Heart left ventricle (tissue), 16 donors: ENCODE measurements at regions not wholly inside any gene's neighbourhood (a gene's known extent, or its start where the extent isn't known, plus 50 kb on each side); places are given as distances from the start of the nearest gene placed in this dataset.

Experiments used
- ATAC-seq, 4 donors: fragments of 200-7000 bp; cut with Tn5 transposase; one replicate each; pipeline ENCODE4 v1.9.1; 2020 to 2022; ENCODE audit warnings: moderate library complexity in 4 of 4, mild to moderate bottlenecking in 3 of 4, moderate number of reproducible peaks in 1 of 4
- DNase-seq, 5 donors: peaks; one replicate each; pipeline ENCODE4 v3.0.0-alpha.2; 2020
- H3K27ac ChIP-seq, 12 donors: fragments of 200-600 bp; sonication (generic) in 4 of 12; one replicate each; pipeline versions ENCODE4 v1.5.0 to v1.8.0; 2016 to 2022; ENCODE audit warnings: mild to moderate bottlenecking in 2 of 12
- H3K27me3 ChIP-seq, 9 donors: fragments of 200-600 bp; sonication (generic) in 2 of 9; one replicate each; pipeline versions ENCODE4 v1.5.1 to v1.8.0; 2016 to 2022; ENCODE audit warnings: mild to moderate bottlenecking in 3 of 9
- H3K36me3 ChIP-seq, 9 donors: fragments of 200-600 bp; sonication (generic) in 2 of 9; one replicate each; pipeline versions ENCODE4 v1.5.0 to v1.8.0; 2018 to 2022; ENCODE audit warnings: mild to moderate bottlenecking in 2 of 9
- H3K4me1 ChIP-seq, 12 donors: fragments of 200-600 bp; sonication (generic) in 4 of 12; one replicate each; pipeline versions ENCODE4 v1.5.0 to v1.8.0; 2016 to 2022; ENCODE audit warnings: mild to moderate bottlenecking in 3 of 12
- H3K4me3 ChIP-seq, 12 donors: fragments of 200-600 bp; sonication (generic) in 4 of 12; one replicate each; pipeline versions ENCODE4 v1.5.0 to v1.8.0; 2017 to 2022; ENCODE audit warnings: mild to moderate bottlenecking in 9 of 12, moderate library complexity in 4 of 12
- H3K9me3 ChIP-seq, 12 donors: fragments of 200-600 bp; sonication (generic) in 4 of 12; one replicate each; pipeline versions ENCODE4 v1.5.0 to v1.8.0; 2016 to 2022; ENCODE audit warnings: mild to moderate bottlenecking in 1 of 12
- POLR2A ChIP-seq, 2 donors: fragments of 450-650 bp; IDR thresholded peaks; one replicate each; pipeline ENCODE4 v1.6.1; 2017; ENCODE audit warnings: antibody characterized with exemption in 2 of 2, mild to moderate bottlenecking in 2 of 2, moderate library complexity in 2 of 2
- WGBS, 4 donors: extraction: QIAGEN DNeasy Blood & Tissue Kit in 2 of 4; methylation state at CpG; one replicate each; pipeline versions ENCODE4 v1.1.5 to v1.1.7; 2013 to 2018; 5-methylcytosine and 5-hydroxymethylcytosine counted together
- intact Hi-C, 10 donors: fragments of 100-400 bp; cut with DNase I; formaldehyde crosslinking; loops; one replicate each; pipeline versions ENCODE4 v1.11.1 to v1.14.2; 2022
- TF ChIP-seq, protein P1 (sequence below), 12 donors: fragments of 200-600 bp; sonication (generic) in 4 of 12; IDR thresholded peaks; one replicate each; pipeline versions ENCODE4 v1.5.0 to v1.8.0; 2018 to 2022; ENCODE audit warnings: antibody characterized with exemption in 12 of 12, mild to moderate bottlenecking in 5 of 12
- donor health status: ischemic (EF 13 %, LVEDD 7.1; RV severe dilation, severe dysfunction).
- donor health status: healthy with polysubstance abuse.
- donor health status: DM: no; HTN: yes; CAD: no.
- donor health status: DM: no; HTN: no; CAD: no.
- donor health status: ischemic (EF 25% LVEDD 6.9; RV normal size, moderate dysfunction).
- donor health status: ischemic (EF 25% LVEDD 5.7; RV mildly dilated, moderate dysfunction).
- donor health status: healthy.
- donor health status: DM: yes; HTN: yes; CAD: no.
- donor health status: ischemic (EF 35%, LVEDD 5.7; RV mildly dilated, moderate dysfunction).
- donor health status: nonischemic (EF 11% LVEDD 7.7; RV severe dilation, severe dysfunction).
- donor health status: DM: yes; HTN: yes; CAD: no.
- donor health status: PGD.
- donor health status: ischemic (EF 29% LVEDD 5.4; RV normal size, mild dysfunction).
- donor health status: nonischemic (EF 23%, LVEDD 6.1; RV moderate dilation, normal function).

DNA sequence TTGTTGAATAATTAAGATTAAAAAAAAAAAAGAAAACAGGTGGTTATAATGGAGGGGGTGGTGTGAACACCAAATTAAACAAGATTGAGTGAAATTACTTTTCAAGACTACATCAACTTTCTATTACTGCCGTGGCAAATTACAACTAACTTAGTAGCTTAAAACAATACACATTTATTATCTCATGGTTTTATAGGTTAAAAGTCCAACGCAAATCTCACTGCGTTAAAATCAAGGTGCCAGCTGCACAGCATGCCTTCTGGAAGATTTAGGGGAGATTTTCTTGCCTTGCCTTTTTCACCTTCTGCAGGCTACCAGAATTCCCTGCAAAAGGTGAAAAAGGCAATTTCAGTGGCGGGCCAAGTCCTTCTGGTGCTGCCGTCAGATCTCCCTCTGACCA lies 58.5 kb downstream of the ATXN3L start:
- 87 to 98% (median 95%) methylated on average over 5 of the region's 5 CpGs for WGBS, 4 donors
- H3K27ac ChIP-seq = no peak overlapping the region
- H3K4me1 ChIP-seq = peaks cover 0 to 5% (median 0%) of the 10 kb centered on the region in 12 donors
- no peak overlapping the region for H3K4me3 ChIP-seq
- intact Hi-C loops = no loop called here
- ATAC-seq (no peak), DNase-seq (no peak)
- TF ChIP-seq, protein P1, sequence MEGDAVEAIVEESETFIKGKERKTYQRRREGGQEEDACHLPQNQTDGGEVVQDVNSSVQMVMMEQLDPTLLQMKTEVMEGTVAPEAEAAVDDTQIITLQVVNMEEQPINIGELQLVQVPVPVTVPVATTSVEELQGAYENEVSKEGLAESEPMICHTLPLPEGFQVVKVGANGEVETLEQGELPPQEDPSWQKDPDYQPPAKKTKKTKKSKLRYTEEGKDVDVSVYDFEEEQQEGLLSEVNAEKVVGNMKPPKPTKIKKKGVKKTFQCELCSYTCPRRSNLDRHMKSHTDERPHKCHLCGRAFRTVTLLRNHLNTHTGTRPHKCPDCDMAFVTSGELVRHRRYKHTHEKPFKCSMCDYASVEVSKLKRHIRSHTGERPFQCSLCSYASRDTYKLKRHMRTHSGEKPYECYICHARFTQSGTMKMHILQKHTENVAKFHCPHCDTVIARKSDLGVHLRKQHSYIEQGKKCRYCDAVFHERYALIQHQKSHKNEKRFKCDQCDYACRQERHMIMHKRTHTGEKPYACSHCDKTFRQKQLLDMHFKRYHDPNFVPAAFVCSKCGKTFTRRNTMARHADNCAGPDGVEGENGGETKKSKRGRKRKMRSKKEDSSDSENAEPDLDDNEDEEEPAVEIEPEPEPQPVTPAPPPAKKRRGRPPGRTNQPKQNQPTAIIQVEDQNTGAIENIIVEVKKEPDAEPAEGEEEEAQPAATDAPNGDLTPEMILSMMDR (IDR thresholded peaks at IDR 0.05) = no peak
- no peak for TF ChIP-seq POLR2A (IDR thresholded peaks at IDR 0.05)
- no peaks in the 10 kb centered on the region for H3K36me3 ChIP-seq
- H3K9me3 ChIP-seq = no peaks in the 10 kb centered on the region
- H3K27me3 ChIP-seq = peaks cover 0 to 17% (median 0%) of the 10 kb centered on the region in 9 donors

DNA sequence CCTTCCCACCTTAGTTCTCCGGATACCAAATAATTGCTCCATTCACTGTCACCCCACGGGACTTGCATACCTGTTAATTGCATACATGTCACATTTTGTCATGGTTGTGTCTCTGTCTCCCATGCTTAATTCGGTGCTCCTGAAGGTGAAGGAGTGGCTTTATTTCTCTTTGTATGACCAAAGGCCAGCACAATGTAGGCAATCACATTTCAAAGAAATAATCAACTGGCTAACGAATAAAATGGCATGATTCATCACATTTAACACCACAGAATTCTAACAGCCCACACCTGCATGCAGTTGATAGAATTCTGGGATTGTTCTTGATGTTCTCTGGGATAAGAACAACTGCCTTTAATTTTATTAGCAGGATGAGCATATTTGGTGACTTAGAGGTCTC lies 59.3 kb downstream of the ATXN3L start:
- DNase-seq = no peak
- WGBS, 4 donors = 78 to 95% (median 91%) methylated on average over 4 of the region's 4 CpGs
- Histone ChIP-seq H3K27ac (no peak overlapping the region), H3K27me3 (peaks cover 0 to 13% (median 0%) of the 10 kb centered on the region in 9 donors), H3K9me3 (no peaks in the 10 kb centered on the region), H3K4me1 (peaks cover 0 to 5% (median 0%) of the 10 kb centered on the region in 12 donors), H3K36me3 (no peaks in the 10 kb centered on the region), H3K4me3 (no peak overlapping the region)
- no peak for ATAC-seq
- TF ChIP-seq, protein P1 (IDR thresholded peaks at IDR 0.05) = no peak
- no peak for TF ChIP-seq POLR2A (IDR thresholded peaks at IDR 0.05)
- intact Hi-C loops = no loop called here

DNA sequence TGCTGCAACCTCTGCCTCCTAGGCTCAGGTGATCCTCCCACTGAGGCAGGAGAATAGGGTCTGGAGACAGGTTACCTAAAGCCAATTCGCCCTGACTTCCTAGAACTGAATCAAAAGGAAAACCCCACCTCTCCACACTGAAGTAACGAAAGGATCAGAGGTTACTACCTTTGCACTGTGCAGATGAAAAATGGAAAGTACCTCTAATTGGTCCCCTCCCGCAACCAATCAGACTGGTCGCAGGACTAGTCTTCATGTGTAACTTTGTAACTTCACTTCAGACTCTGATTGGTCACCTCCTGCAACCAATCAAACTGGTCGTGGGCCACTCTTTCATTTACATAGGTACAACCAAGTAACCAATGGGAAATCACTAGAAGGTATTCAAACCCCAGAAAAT lies 61.1 kb downstream of the ATXN3L start:
- ATAC-seq (no peak), DNase-seq (no peak)
- Histone ChIP-seq H3K36me3 (no peaks in the 10 kb centered on the region), H3K4me1 (peaks cover 0 to 5% (median 0%) of the 10 kb centered on the region in 12 donors), H3K4me3 (no peak overlapping the region), H3K27ac (no peak overlapping the region), H3K9me3 (no peaks in the 10 kb centered on the region), H3K27me3 (peaks cover 0 to 6% (median 0%) of the 10 kb centered on the region in 9 donors)
- intact Hi-C loops = loop anchor here in 1 of 10 donors (10.0 kb wide), 1 partner anchor 226 kb away; no protein-coding TSS in a partner anchor
- no peak for TF ChIP-seq POLR2A (IDR thresholded peaks at IDR 0.05)
- TF ChIP-seq, protein P1 (IDR thresholded peaks at IDR 0.05) = no peak
- 83 to 98% (median 93%) methylated on average over 5 of the region's 5 CpGs for WGBS, 4 donors

DNA sequence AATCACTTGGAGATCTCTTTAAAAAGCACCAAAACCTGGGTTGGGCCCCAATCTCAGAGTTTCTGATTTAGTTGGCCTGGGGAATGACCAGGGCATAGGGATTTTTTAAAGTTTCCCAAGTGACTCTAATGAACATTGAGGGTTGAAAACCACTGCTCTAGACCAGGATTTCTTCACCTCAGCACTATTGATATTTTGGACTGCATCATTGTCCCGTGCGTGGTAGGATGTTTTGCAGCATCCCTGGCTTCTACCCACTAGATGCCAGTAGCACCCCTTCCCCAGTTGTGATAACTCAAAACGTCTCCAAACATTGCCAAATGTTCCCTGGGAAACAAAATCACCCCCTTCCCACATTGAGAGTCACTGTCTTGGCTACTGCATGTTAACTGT lies 61.8 kb downstream of the ATXN3L start:
- H3K9me3 ChIP-seq = peaks cover 0 to 5% (median 0%) of the 10 kb centered on the region in 12 donors
- no peak for DNase-seq
- peaks cover 0 to 5% (median 0%) of the 10 kb centered on the region in 12 donors for H3K4me1 ChIP-seq
- WGBS, 4 donors = 77 to 86% (median 84%) methylated on average over 3 of the region's 3 CpGs
- intact Hi-C loops = loop anchor here in 1 of 10 donors (10.0 kb wide), 1 partner anchor 227 kb away; no protein-coding TSS in a partner anchor
- no peak overlapping the region for H3K4me3 ChIP-seq
- H3K27me3 ChIP-seq = peaks cover 0 to 6% (median 0%) of the 10 kb centered on the region in 9 donors
- no peak for ATAC-seq
- H3K27ac ChIP-seq = no peak overlapping the region
- TF ChIP-seq POLR2A (IDR thresholded peaks at IDR 0.05) = no peak
- TF ChIP-seq, protein P1 (IDR thresholded peaks at IDR 0.05) = no peak
- no peaks in the 10 kb centered on the region for H3K36me3 ChIP-seq
